ENCODE measurements at regions not wholly inside any gene's neighbourhood (a gene's known extent, or its start where the extent isn't known, plus 50 kb on each side); places are given as distances from the start of the nearest gene placed in this dataset.
"Not testable (repeated sequence)": the region's sequence is repeated elsewhere in the genome, so short reads cannot be mapped to it uniquely, and the experiment has no call there.

GRCh38 chr5:89545626-89546025, 662.6 kb upstream of the MEF2C start:
- DNase-seq (ENCODE audit: low read depth) = no peak

GRCh38 chr5:89545076-89545475, 662.1 kb upstream of the MEF2C start:
- no peak for DNase-seq (ENCODE audit: low read depth)

- no peak for DNase-seq (ENCODE audit: low read depth)
Observed at GRCh38 chr5:89542736-89543135, 659.8 kb upstream of the MEF2C start.

- DNase-seq (ENCODE audit: low read depth) = no peak
Observed at GRCh38 chr5:89537800-89538199, 654.8 kb upstream of the MEF2C start.

GRCh38 chr5:89536020-89536419, 653.0 kb upstream of the MEF2C start:
- DNase-seq (ENCODE audit: low read depth) = no peak

GRCh38 chr5:89535411-89535810, 652.4 kb upstream of the MEF2C start:
- no peak for DNase-seq (ENCODE audit: low read depth)

GRCh38 chr5:89534331-89534730, 651.3 kb upstream of the MEF2C start:
- DNase-seq (ENCODE audit: low read depth) = no peak

- no peak for DNase-seq (ENCODE audit: low read depth)
Observed at GRCh38 chr5:89524785-89525184, 641.8 kb upstream of the MEF2C start.

- DNase-seq (ENCODE audit: low read depth) = not testable (repeated sequence)
Observed at GRCh38 chr5:89523867-89524266, 640.9 kb upstream of the MEF2C start.

GRCh38 chr5:89520771-89521170, 637.8 kb upstream of the MEF2C start:
- no peak for DNase-seq (ENCODE audit: low read depth)

GRCh38 chr5:89513299-89514044, 630.5 kb upstream of the MEF2C start:
- DNase-seq (ENCODE audit: low read depth) = no peak

GRCh38 chr5:89504051-89504450, 621.1 kb upstream of the MEF2C start:
- DNase-seq (ENCODE audit: low read depth) = no peak

- no peak for DNase-seq (ENCODE audit: low read depth)
Observed at GRCh38 chr5:89499787-89500186, 616.8 kb upstream of the MEF2C start.

- no peak for DNase-seq (ENCODE audit: low read depth)
Observed at GRCh38 chr5:89498699-89499098, 615.7 kb upstream of the MEF2C start.

- DNase-seq (ENCODE audit: low read depth) = no peak
Observed at GRCh38 chr5:89493414-89493813, 610.4 kb upstream of the MEF2C start.

GRCh38 chr5:89484962-89485361, 602.0 kb upstream of the MEF2C start:
- DNase-seq (ENCODE audit: low read depth) = no peak

- no peak for DNase-seq (ENCODE audit: low read depth)
Observed at GRCh38 chr5:89480406-89481007, 597.5 kb upstream of the MEF2C start.

GRCh38 chr5:89478851-89479250, 595.9 kb upstream of the MEF2C start:
- DNase-seq (ENCODE audit: low read depth) = no peak

- DNase-seq (ENCODE audit: low read depth) = no peak
Observed at GRCh38 chr5:89473196-89473595, 590.2 kb upstream of the MEF2C start.

GRCh38 chr5:89471541-89471940, 588.6 kb upstream of the MEF2C start:
- no peak for DNase-seq (ENCODE audit: low read depth)

GRCh38 chr5:89471115-89471514, 588.1 kb upstream of the MEF2C start:
- no peak for DNase-seq (ENCODE audit: low read depth)

GRCh38 chr5:89470658-89471057, 587.7 kb upstream of the MEF2C start:
- no peak for DNase-seq (ENCODE audit: low read depth)

- DNase-seq (ENCODE audit: low read depth) = no peak
Observed at GRCh38 chr5:89458332-89458656, 575.3 kb upstream of the MEF2C start.
